Esophagus squamous epithelium (tissue), 4 donors: ENCODE measurements at regions not wholly inside any gene's neighbourhood (a gene's known extent, or its start where the extent isn't known, plus 50 kb on each side); places are given as distances from the start of the nearest gene placed in this dataset.

Source experiments
- CTCF ChIP-seq, 6 experiments: fragments of 450-650 bp in 4 of 6; fragments of 200-600 bp in 2 of 6; sonication (generic) in 2 of 6; IDR thresholded peaks; one replicate each; pipeline ENCODE4 v1.5.1; 2016 to 2019; ENCODE audit warnings: antibody characterized with exemption in 6 of 6, mild to moderate bottlenecking in 4 of 6, moderate library complexity in 4 of 6
- POLR2A ChIP-seq, 4 donors: fragments of 450-650 bp; IDR thresholded peaks; one replicate each; pipeline ENCODE4 v1.6.1; 2017; ENCODE audit warnings: antibody characterized with exemption in 4 of 4, mild to moderate bottlenecking in 4 of 4, moderate library complexity in 3 of 4

GRCh38 chrX:107573016-107573415, 55.3 kb upstream of the PRPS1 start:
- no peak for TF ChIP-seq CTCF (IDR thresholded peaks at IDR 0.05)
- no peak for TF ChIP-seq POLR2A (IDR thresholded peaks at IDR 0.05)
